Gastrocnemius medialis (tissue), 4 donors: ENCODE measurements at regions not wholly inside any gene's neighbourhood (a gene's known extent, or its start where the extent isn't known, plus 50 kb on each side); places are given as distances from the start of the nearest gene placed in this dataset.
"Not testable (repeated sequence)": the region's sequence is repeated elsewhere in the genome, so short reads cannot be mapped to it uniquely, and the experiment has no call there.

Experiments used
- ATAC-seq, 2 donors: fragments of 150-250 bp; one replicate each; pipeline ENCODE4 v1.9.1; 2016
- DNase-seq, 2 donors: peaks; one replicate each; pipeline ENCODE4 v3.0.0-alpha.2; 2019
- H3K27ac ChIP-seq, 4 donors: fragments of 200-600 bp; sonication (generic); 1 replicate in 1 of 4; 2 replicates in 3 of 4; pipeline ENCODE4 v1.5.1; 2016 to 2018; ENCODE audit warnings: mild to moderate bottlenecking in 2 of 4, moderate library complexity in 1 of 4
- H3K27me3 ChIP-seq, 3 donors: fragments of 200-600 bp; sonication (generic) in 2 of 3; 1 replicate in 1 of 3; 2 replicates in 2 of 3; pipeline versions ENCODE4 v1.5.1 to v1.6.0; 2016 to 2019; ENCODE audit warnings: mild to moderate bottlenecking in 1 of 3, moderate library complexity in 1 of 3
- H3K36me3 ChIP-seq, 2 donors: fragments of 200-600 bp; sonication (generic) in 1 of 2; one replicate each; pipeline ENCODE4 v1.5.1; 2017 to 2018
- H3K4me1 ChIP-seq, 2 donors: fragments of 200-600 bp; sonication (generic) in 1 of 2; one replicate each; pipeline ENCODE4 v1.5.1; 2016 to 2017; ENCODE audit warnings: mild to moderate bottlenecking in 2 of 2
- H3K4me3 ChIP-seq, 4 donors: fragments of 200-600 bp; sonication (generic) in 3 of 4; 1 replicate in 1 of 4; 2 replicates in 3 of 4; pipeline ENCODE4 v1.5.1; 2016 to 2019; ENCODE audit warnings: mild to moderate bottlenecking in 2 of 4
- H3K9me3 ChIP-seq, 3 donors: fragments of 200-600 bp; sonication (generic) in 2 of 3; 1 replicate in 1 of 3; 2 replicates in 2 of 3; pipeline ENCODE4 v1.5.1; 2016 to 2019
- POLR2A ChIP-seq, 2 donors: fragments of 450-650 bp; IDR thresholded peaks; one replicate each; pipeline ENCODE4 v1.6.1; 2017; ENCODE audit warnings: antibody characterized with exemption in 2 of 2, mild to moderate bottlenecking in 2 of 2, moderate library complexity in 2 of 2
- in situ Hi-C, 4 donors: fragments of 200-750 bp; cut with MboI; loops; one replicate each; pipeline versions ENCODE4 v1.15.0 to v1.8.0; 2017; ENCODE audit warnings: low sequenced_read_pairs in 4 of 4
- intact Hi-C: fragments of 100-400 bp; cut with DNase I; formaldehyde crosslinking; loops from one replicate; pipeline ENCODE4 v1.15.1; 2023; ENCODE audit warnings: low total_unique reads
- TF ChIP-seq, protein P1 (sequence below), 5 experiments: fragments of 450-650 bp in 3 of 5; fragments of 200-600 bp in 2 of 5; sonication (generic) in 2 of 5; IDR thresholded peaks in 4 of 5; conservative IDR thresholded peaks in 1 of 5; 1 replicate in 4 of 5; 2 replicates in 1 of 5; pipeline ENCODE4 v1.5.1; 2016 to 2019; ENCODE audit warnings: antibody characterized with exemption in 5 of 5, mild to moderate bottlenecking in 3 of 5, moderate library complexity in 3 of 5

DNA sequence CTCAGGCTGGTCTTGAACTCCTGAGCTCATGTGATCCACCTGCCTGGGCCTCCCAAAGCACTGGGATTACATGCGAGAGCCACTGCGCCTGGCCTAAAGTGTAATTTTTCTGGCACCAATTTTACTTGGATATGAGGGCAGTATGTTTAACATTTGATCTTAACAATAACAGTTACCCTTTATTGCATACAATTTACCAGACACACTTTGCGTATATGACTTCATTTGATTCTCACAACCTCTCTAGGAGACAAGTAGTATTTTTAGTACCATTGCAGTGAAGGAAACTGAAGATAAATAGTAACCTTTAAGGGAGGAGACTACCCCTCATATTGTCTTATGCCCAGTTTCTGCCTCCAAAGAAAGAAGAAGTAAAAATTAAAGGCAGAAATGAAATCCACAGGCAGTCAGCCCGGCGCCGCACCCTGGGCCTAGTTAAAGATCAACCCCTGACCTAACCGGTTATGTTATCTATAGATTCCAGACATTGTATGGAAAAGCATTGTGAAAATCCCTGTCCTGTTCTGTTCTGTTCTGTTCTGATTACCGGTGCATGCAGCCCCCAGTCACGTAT lies 54.0 kb downstream of the CYP26A1 start:
- H3K27ac ChIP-seq, H3K36me3 ChIP-seq, H3K9me3 ChIP-seq, H3K4me1 ChIP-seq, intact Hi-C loops, H3K4me3 ChIP-seq, DNase-seq, ATAC-seq, H3K27me3 ChIP-seq: not testable (repeated sequence)
- in situ Hi-C loops = loop anchor here in 1 of 4 donors (10.0 kb wide), 1 partner anchor 167 kb away; no protein-coding TSS in a partner anchor

DNA sequence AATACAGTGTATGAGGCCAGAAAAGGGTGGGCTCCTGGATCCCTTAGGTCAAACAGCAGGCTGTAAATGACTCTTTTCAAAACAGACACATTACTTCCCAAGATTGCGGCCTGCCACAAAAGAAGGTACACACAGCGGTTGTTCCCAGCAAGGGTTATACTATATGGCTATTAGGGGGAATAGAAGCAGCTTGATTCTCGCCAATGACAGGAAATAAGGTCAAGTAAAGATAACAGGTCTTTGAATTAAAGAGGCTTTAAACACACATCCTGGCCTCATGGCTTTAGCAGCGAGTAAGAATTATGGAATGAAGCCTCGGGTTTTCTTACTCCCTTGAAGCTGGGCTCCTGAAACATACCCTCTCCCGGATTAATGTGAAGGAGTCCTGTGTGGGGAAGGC lies 58.3 kb downstream of the CYP26A1 start:
- intact Hi-C loops = no loop called here
- Histone ChIP-seq H3K4me3 (no peak overlapping the region), H3K4me1 (no peaks in the 10 kb centered on the region), H3K27me3 (no peaks in the 10 kb centered on the region), H3K9me3 (no peaks in the 10 kb centered on the region), H3K36me3 (no peaks in the 10 kb centered on the region), H3K27ac (no peak overlapping the region)
- no peak for DNase-seq
- no peak for TF ChIP-seq POLR2A (IDR thresholded peaks at IDR 0.05)
- TF ChIP-seq, protein P1, sequence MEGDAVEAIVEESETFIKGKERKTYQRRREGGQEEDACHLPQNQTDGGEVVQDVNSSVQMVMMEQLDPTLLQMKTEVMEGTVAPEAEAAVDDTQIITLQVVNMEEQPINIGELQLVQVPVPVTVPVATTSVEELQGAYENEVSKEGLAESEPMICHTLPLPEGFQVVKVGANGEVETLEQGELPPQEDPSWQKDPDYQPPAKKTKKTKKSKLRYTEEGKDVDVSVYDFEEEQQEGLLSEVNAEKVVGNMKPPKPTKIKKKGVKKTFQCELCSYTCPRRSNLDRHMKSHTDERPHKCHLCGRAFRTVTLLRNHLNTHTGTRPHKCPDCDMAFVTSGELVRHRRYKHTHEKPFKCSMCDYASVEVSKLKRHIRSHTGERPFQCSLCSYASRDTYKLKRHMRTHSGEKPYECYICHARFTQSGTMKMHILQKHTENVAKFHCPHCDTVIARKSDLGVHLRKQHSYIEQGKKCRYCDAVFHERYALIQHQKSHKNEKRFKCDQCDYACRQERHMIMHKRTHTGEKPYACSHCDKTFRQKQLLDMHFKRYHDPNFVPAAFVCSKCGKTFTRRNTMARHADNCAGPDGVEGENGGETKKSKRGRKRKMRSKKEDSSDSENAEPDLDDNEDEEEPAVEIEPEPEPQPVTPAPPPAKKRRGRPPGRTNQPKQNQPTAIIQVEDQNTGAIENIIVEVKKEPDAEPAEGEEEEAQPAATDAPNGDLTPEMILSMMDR (IDR thresholded peaks at IDR 0.05 in 4 of 5, conservative IDR thresholded peaks at IDR 0.05 in 1 of 5) = no peak
- no peak for ATAC-seq
- in situ Hi-C loops = no loop called here

DNA sequence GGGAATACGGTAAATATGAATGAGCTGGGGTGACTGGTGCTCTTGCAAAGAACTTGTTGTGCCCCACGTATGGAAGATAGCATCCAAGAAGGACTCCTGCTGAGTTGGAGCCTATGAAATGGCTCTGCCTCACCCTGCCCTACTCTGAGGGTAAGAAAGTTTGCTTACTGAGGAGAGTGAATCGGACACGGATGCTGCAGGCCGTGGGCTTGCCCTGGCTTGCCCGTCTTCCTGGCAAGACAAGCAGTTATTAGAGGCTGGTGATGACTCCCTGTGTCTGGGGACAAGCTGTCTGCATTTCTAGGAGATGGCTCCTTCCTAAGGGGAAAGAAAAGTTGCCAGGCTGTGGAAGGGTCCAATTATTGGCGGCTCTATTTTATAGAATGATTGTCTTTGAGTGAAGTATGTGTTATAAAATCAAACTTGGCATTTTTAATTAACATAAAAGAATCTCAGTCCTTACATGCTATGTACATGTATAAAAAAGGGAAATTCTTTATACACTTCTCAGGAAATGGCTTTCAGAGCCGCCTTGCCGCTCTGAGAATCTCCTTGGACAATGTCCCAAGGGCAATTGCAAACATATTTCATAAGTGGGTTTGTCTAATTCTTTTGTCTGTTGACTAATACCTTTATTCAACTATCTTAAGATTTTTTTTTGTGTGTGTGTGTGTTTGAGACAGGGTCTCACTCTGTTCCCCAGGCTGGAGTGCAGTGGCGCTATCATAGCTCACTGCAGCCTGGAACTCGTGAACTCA lies 64.6 kb downstream of the CYP26A1 start:
- Histone ChIP-seq H3K9me3 (no peaks in the 10 kb centered on the region), H3K36me3 (no peaks in the 10 kb centered on the region), H3K27me3 (no peaks in the 10 kb centered on the region), H3K4me3 (no peak overlapping the region), H3K4me1 (no peaks in the 10 kb centered on the region), H3K27ac (no peak overlapping the region)
- intact Hi-C loops = no loop called here
- in situ Hi-C loops = no loop called here
- DNase-seq (no peak), ATAC-seq (no peak)
- TF ChIP-seq, protein P1 (IDR thresholded peaks at IDR 0.05 in 4 of 5, conservative IDR thresholded peaks at IDR 0.05 in 1 of 5) = no peak
- no peak for TF ChIP-seq POLR2A (IDR thresholded peaks at IDR 0.05)

DNA sequence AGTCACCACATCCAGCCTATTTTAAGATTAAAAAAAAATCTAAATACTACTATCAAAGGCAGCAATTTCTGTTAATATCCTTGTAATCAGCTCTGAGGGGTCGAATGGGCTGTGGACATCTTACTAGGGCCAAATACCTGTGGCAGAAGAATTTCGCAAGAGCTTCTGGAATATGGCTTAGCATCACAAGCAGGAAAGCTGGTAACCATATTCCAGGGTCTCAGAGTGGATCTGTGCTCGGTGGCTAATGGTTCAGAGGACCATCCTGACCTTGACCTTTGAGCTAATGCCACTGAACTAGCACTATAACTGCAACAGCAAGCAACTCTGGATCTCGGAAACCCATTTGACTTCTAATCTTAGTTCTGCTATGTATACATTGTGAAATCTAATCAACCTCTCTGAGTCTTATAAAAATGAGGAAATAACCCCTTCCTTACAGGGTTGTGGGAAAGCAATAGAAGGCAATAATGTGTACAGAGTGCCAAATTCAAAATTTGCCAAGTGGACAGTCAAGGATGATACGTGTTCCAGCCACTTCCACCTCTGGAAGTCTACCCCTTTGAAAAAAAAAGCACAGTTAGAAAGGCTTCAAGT lies 65.5 kb downstream of the CYP26A1 start:
- H3K36me3 ChIP-seq = no peaks in the 10 kb centered on the region
- no peak overlapping the region for H3K27ac ChIP-seq
- intact Hi-C loops = no loop called here
- no peaks in the 10 kb centered on the region for H3K4me1 ChIP-seq
- ATAC-seq (no peak), DNase-seq (no peak)
- no peak overlapping the region for H3K4me3 ChIP-seq
- in situ Hi-C loops = no loop called here
- TF ChIP-seq, protein P1 (IDR thresholded peaks at IDR 0.05 in 4 of 5, conservative IDR thresholded peaks at IDR 0.05 in 1 of 5) = no peak
- TF ChIP-seq POLR2A (IDR thresholded peaks at IDR 0.05) = no peak
- H3K27me3 ChIP-seq = no peaks in the 10 kb centered on the region
- no peaks in the 10 kb centered on the region for H3K9me3 ChIP-seq

DNA sequence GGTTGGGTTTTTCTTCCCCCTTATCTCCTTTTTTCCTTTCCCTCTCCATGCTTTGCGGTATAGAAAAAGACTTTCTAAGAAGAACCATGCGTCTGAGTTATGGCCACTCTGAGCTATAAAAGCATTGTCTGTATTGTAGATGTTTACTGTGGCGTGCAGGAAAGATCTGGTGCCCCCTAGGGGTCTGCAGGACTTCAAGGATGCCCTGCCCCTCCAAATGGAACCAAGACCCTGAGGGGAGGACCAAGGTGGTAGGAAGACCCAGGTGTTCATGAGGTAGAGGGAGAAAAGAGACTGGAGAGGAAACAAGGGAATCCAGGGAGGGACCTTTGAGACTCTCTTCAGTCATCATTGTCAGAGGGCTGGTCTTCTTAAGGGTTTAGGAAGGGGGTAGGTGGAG lies 68.8 kb downstream of the CYP26A1 start:
- DNase-seq = no peak
- Histone ChIP-seq H3K27me3 (no peaks in the 10 kb centered on the region), H3K36me3 (no peaks in the 10 kb centered on the region), H3K27ac (no peak overlapping the region), H3K4me3 (no peak overlapping the region), H3K9me3 (no peaks in the 10 kb centered on the region), H3K4me1 (no peaks in the 10 kb centered on the region)
- TF ChIP-seq, protein P1 (IDR thresholded peaks at IDR 0.05 in 4 of 5, conservative IDR thresholded peaks at IDR 0.05 in 1 of 5) = no peak
- TF ChIP-seq POLR2A (IDR thresholded peaks at IDR 0.05) = no peak
- no peak for ATAC-seq
- intact Hi-C loops = no loop called here
- in situ Hi-C loops = no loop called here
